ENCODE measurements at regions not wholly inside any gene's neighbourhood (a gene's known extent, or its start where the extent isn't known, plus 50 kb on each side); places are given as distances from the start of the nearest gene placed in this dataset.

DNA sequence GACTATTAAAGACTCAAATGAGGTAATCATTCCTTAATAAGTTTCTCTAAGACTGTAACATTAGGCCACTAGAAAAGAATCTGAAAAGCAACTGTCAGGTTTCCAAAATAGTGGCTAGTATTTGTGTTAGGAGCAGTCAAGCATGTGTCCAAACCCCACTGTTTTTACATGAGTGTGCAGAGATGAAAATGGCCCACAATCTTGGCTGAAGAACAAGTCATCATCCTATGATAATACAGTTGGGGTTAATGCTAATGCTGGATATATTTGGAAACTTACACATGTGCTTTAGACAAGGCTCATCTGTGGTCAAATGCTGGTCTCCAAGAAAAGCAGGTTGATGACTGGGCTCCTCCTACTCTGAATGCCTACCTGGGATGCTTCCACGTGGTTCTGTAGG is 73.6 kb downstream of the MAIP1 start:
- Histone ChIP-seq H3F3A (ENCODE audit: control insufficient read depth, insufficient read depth) (no peaks in the 10 kb centered on the region), H3K4me1 (ENCODE audit: control insufficient read depth, low read length) (no peaks in the 10 kb centered on the region), H3K4me3 (ENCODE audit: low read length) (no peak overlapping the region), H4K20me1 (ENCODE audit: control insufficient read depth, insufficient read depth, low read depth, low read length) (no peaks in the 10 kb centered on the region), H3K36me3 (ENCODE audit: control insufficient read depth, low read length) (no peaks in the 10 kb centered on the region), H3K27me3 (ENCODE audit: control insufficient read depth, low read length) (no peaks in the 10 kb centered on the region), H3K27ac (ENCODE audit: low read depth, low read length) (no peak overlapping the region), H3K9me2 (replicated peaks; ENCODE audit: control insufficient read depth, low read length) (no peaks in the 10 kb centered on the region), H3K79me2 (ENCODE audit: control insufficient read depth, low read length) (no peaks in the 10 kb centered on the region), H3K4me2 (ENCODE audit: low read length) (no peak overlapping the region), H3K9me3 (ENCODE audit: control insufficient read depth, insufficient read depth, low read length) (no peaks in the 10 kb centered on the region)
- no peak for TF ChIP-seq EZH2phosphoT487 (IDR thresholded peaks at IDR 0.05; ENCODE audit: borderline replicate concordance, low read length)
- TF ChIP-seq, protein P1, sequence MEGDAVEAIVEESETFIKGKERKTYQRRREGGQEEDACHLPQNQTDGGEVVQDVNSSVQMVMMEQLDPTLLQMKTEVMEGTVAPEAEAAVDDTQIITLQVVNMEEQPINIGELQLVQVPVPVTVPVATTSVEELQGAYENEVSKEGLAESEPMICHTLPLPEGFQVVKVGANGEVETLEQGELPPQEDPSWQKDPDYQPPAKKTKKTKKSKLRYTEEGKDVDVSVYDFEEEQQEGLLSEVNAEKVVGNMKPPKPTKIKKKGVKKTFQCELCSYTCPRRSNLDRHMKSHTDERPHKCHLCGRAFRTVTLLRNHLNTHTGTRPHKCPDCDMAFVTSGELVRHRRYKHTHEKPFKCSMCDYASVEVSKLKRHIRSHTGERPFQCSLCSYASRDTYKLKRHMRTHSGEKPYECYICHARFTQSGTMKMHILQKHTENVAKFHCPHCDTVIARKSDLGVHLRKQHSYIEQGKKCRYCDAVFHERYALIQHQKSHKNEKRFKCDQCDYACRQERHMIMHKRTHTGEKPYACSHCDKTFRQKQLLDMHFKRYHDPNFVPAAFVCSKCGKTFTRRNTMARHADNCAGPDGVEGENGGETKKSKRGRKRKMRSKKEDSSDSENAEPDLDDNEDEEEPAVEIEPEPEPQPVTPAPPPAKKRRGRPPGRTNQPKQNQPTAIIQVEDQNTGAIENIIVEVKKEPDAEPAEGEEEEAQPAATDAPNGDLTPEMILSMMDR (IDR thresholded peaks at IDR 0.05; ENCODE audit: low read depth, low read length, poor library complexity, severe bottlenecking), result no peak

GRCh38 chr2:200032895-200033294 is 77.5 kb downstream of the MAIP1 start:
- Histone ChIP-seq H3K4me2 (ENCODE audit: low read length) (no peak overlapping the region), H3K4me3 (ENCODE audit: low read length) (no peak overlapping the region), H3K36me3 (ENCODE audit: control insufficient read depth, low read length) (no peaks in the 10 kb centered on the region), H3K27me3 (ENCODE audit: control insufficient read depth, low read length) (no peaks in the 10 kb centered on the region), H3K9me2 (replicated peaks; ENCODE audit: control insufficient read depth, low read length) (no peaks in the 10 kb centered on the region), H3K79me2 (ENCODE audit: control insufficient read depth, low read length) (no peaks in the 10 kb centered on the region), H3K9me3 (ENCODE audit: control insufficient read depth, insufficient read depth, low read length) (no peaks in the 10 kb centered on the region), H3K4me1 (ENCODE audit: control insufficient read depth, low read length) (no peaks in the 10 kb centered on the region), H3F3A (ENCODE audit: control insufficient read depth, insufficient read depth) (no peaks in the 10 kb centered on the region), H3K27ac (ENCODE audit: low read depth, low read length) (no peak overlapping the region), H4K20me1 (ENCODE audit: control insufficient read depth, insufficient read depth, low read depth, low read length) (no peaks in the 10 kb centered on the region)
- no peak for TF ChIP-seq EZH2phosphoT487 (IDR thresholded peaks at IDR 0.05; ENCODE audit: borderline replicate concordance, low read length)
- TF ChIP-seq, protein P1 (IDR thresholded peaks at IDR 0.05; ENCODE audit: low read depth, low read length, poor library complexity, severe bottlenecking), result no peak

DNA sequence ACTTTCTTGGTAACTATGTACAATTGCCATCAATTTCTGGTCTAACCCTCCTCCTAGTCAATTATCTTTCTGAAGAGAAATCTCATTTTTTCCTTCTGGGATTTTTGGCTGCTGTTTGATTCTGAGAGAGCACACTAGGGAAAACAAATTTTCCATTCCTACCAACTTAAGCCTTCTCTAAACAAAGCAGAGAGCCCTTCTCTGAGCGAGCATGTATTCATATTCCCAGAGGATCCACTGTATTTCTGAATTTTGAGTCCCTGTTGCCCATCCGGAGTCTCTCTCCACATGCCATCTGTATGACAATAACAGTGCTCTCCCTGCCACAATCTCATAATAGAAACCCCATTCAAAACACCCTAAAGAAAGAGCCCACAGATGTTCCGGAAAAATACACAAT is 78.5 kb downstream of the MAIP1 start:
- H3K4me3 ChIP-seq (ENCODE audit: low read length), result no peak overlapping the region

More for the DNA sequence above, 78.5 kb downstream of the MAIP1 start:
- H3K27ac ChIP-seq (ENCODE audit: low read depth, low read length), result no peak overlapping the region
- no peaks in the 10 kb centered on the region for H3K9me2 ChIP-seq (replicated peaks; ENCODE audit: control insufficient read depth, low read length)
- H3F3A ChIP-seq (ENCODE audit: control insufficient read depth, insufficient read depth), result no peaks in the 10 kb centered on the region
- no peak for TF ChIP-seq EZH2phosphoT487 (IDR thresholded peaks at IDR 0.05; ENCODE audit: borderline replicate concordance, low read length)
- TF ChIP-seq, protein P1 (IDR thresholded peaks at IDR 0.05; ENCODE audit: low read depth, low read length, poor library complexity, severe bottlenecking), result no peak
- H3K27me3 ChIP-seq (ENCODE audit: control insufficient read depth, low read length), result no peaks in the 10 kb centered on the region
- H4K20me1 ChIP-seq (ENCODE audit: control insufficient read depth, insufficient read depth, low read depth, low read length), result no peaks in the 10 kb centered on the region
- no peaks in the 10 kb centered on the region for H3K9me3 ChIP-seq (ENCODE audit: control insufficient read depth, insufficient read depth, low read length)
- no peaks in the 10 kb centered on the region for H3K36me3 ChIP-seq (ENCODE audit: control insufficient read depth, low read length)
- no peaks in the 10 kb centered on the region for H3K4me1 ChIP-seq (ENCODE audit: control insufficient read depth, low read length)
- H3K79me2 ChIP-seq (ENCODE audit: control insufficient read depth, low read length), result no peaks in the 10 kb centered on the region
- H3K4me2 ChIP-seq (ENCODE audit: low read length), result no peak overlapping the region

Measured in DOHH2 (cell line).